ENCODE measurements at regions not wholly inside any gene's neighbourhood (a gene's known extent, or its start where the extent isn't known, plus 50 kb on each side); places are given as distances from the start of the nearest gene placed in this dataset.

DNA sequence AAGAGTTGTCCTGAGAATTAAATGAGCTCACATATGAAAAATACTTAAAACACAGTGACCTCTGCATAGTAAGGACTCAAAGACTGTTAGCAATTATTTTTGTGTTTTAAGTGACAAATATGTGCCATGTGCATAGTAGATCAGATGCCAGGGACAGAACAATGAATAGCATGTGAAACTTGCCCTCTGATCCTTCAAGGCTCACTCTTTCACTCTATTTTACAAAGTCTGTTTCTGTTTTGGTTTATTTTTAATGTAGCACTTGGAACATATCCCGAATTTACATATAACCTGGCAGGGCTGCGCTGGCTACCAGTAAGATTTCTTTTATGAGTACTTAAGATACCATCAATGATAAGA is 135.5 kb upstream of the TNFAIP3 start:
- H3K27ac ChIP-seq (ENCODE audit: low read depth in 1 of 2, low read length in 1 of 2): no peak overlapping the region
- TF ChIP-seq, protein P1, sequence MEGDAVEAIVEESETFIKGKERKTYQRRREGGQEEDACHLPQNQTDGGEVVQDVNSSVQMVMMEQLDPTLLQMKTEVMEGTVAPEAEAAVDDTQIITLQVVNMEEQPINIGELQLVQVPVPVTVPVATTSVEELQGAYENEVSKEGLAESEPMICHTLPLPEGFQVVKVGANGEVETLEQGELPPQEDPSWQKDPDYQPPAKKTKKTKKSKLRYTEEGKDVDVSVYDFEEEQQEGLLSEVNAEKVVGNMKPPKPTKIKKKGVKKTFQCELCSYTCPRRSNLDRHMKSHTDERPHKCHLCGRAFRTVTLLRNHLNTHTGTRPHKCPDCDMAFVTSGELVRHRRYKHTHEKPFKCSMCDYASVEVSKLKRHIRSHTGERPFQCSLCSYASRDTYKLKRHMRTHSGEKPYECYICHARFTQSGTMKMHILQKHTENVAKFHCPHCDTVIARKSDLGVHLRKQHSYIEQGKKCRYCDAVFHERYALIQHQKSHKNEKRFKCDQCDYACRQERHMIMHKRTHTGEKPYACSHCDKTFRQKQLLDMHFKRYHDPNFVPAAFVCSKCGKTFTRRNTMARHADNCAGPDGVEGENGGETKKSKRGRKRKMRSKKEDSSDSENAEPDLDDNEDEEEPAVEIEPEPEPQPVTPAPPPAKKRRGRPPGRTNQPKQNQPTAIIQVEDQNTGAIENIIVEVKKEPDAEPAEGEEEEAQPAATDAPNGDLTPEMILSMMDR (IDR thresholded peaks at IDR 0.05; ENCODE audit: control extremely low read depth, extremely low read depth): no peak
- H3K4me3 ChIP-seq: no peak overlapping the region
- ATAC-seq (ENCODE audit: insufficient read depth, low FRiP score): no peak
- no peaks in the 10 kb centered on the region for H3K36me3 ChIP-seq (ENCODE audit: control insufficient read depth in 4 of 4, insufficient read depth in 4 of 4, low read length in 4 of 4)
- H3K27me3 ChIP-seq (ENCODE audit: control insufficient read depth in 3 of 3, insufficient read depth in 3 of 3, low read length in 2 of 3): no peaks in the 10 kb centered on the region
- peaks cover 0 to 47% (median 0%) of the 10 kb centered on the region in 5 donors for H3K4me1 ChIP-seq (ENCODE audit: control insufficient read depth in 5 of 5, insufficient read depth in 5 of 5, low read length in 5 of 5)
- DNase-seq: no peak
- H3K9me3 ChIP-seq (ENCODE audit: control insufficient read depth in 4 of 4, insufficient read depth in 3 of 4, low read length in 3 of 4): no peaks in the 10 kb centered on the region
- no peak overlapping the region for H3K9ac ChIP-seq (ENCODE audit: insufficient read depth in 1 of 2, low read length in 2 of 2)
- WGBS, 2 donors: 65 to 78% methylated on average over 2 of the region's 2 CpGs

DNA sequence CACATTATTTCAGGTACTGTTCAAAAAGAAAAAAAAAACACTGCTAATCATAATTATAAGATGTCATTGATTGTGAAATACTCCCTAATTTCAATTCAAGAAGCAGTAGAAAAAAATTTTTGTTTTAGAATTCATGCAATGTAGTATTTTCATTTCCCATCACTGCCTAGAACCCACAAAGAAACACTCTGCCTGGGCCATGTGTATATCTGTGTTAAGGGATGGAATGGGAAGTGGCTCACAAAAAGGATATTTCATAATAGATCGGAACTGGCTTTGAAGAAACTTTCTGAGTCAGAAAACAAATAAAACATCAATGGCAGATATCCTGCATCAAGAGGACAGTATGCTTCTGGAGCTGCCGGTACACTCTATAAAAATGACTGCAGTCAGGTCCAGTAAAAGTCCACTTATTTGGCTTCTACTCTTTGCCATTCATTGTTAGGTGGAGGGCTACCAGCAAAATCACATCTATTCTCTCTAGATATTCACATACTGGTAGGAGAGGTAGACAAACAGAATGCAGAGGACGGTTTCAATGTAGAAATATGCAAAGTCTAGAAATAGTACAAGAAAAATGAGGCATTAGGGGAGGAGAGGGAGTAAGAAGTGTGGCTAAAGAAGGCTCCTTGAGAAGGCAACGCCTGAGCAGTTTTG is 135.0 kb upstream of the TNFAIP3 start:
- Histone ChIP-seq H3K27me3 (ENCODE audit: control insufficient read depth in 3 of 3, insufficient read depth in 3 of 3, low read length in 2 of 3) (no peaks in the 10 kb centered on the region), H3K4me3 (no peak overlapping the region), H3K27ac (ENCODE audit: low read depth in 1 of 2, low read length in 1 of 2) (no peak overlapping the region), H3K36me3 (ENCODE audit: control insufficient read depth in 4 of 4, insufficient read depth in 4 of 4, low read length in 4 of 4) (no peaks in the 10 kb centered on the region), H3K9ac (ENCODE audit: insufficient read depth in 1 of 2, low read length in 2 of 2) (no peak overlapping the region), H3K4me1 (ENCODE audit: control insufficient read depth in 5 of 5, insufficient read depth in 5 of 5, low read length in 5 of 5) (peaks cover 0 to 43% (median 0%) of the 10 kb centered on the region in 5 donors), H3K9me3 (ENCODE audit: control insufficient read depth in 4 of 4, insufficient read depth in 3 of 4, low read length in 3 of 4) (no peaks in the 10 kb centered on the region)
- TF ChIP-seq, protein P1 (IDR thresholded peaks at IDR 0.05; ENCODE audit: control extremely low read depth, extremely low read depth): no peak
- WGBS, 2 donors: 27 to 40% methylated on average over 4 of the region's 4 CpGs
- ATAC-seq (ENCODE audit: insufficient read depth, low FRiP score) (no peak), DNase-seq (peak in 1 of 3 donors; percentile 20)

DNA sequence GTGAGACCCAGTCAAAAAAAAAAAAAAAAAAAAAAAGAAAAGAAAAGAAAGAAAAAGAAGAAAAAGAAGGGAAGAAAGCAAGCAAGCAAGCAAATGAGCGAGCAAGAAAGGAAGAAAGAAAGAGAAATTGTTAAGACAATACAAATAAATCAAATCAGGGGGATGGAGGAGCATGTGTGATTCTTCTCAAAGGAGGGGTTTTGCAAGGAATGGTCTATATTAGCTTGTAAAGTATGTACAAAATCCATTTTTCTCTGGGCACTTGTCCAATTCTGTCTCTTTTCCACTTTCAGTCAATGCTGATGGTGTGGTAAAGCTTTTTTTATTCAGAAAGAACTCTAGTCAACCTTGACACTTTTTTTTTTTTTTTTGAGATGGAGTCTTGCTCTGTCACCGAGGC is 133.7 kb upstream of the TNFAIP3 start:
- Histone ChIP-seq H3K4me3 (no peak overlapping the region), H3K27ac (ENCODE audit: low read depth in 1 of 2, low read length in 1 of 2) (no peak overlapping the region), H3K4me1 (ENCODE audit: control insufficient read depth in 5 of 5, insufficient read depth in 5 of 5, low read length in 5 of 5) (peaks cover 0 to 32% (median 0%) of the 10 kb centered on the region in 5 donors), H3K27me3 (ENCODE audit: control insufficient read depth in 3 of 3, insufficient read depth in 3 of 3, low read length in 2 of 3) (no peaks in the 10 kb centered on the region), H3K9ac (ENCODE audit: insufficient read depth in 1 of 2, low read length in 2 of 2) (no peak overlapping the region), H3K9me3 (ENCODE audit: control insufficient read depth in 4 of 4, insufficient read depth in 3 of 4, low read length in 3 of 4) (no peaks in the 10 kb centered on the region), H3K36me3 (ENCODE audit: control insufficient read depth in 4 of 4, insufficient read depth in 4 of 4, low read length in 4 of 4) (no peaks in the 10 kb centered on the region)
- DNase-seq (peak in 2 of 3 donors; percentile 51 to 65), ATAC-seq (ENCODE audit: insufficient read depth, low FRiP score) (no peak)
- WGBS, 2 donors: 87 to 94% methylated on average over 2 of the region's 2 CpGs
- TF ChIP-seq, protein P1 (IDR thresholded peaks at IDR 0.05; ENCODE audit: control extremely low read depth, extremely low read depth): no peak
